Posterior cingulate gyrus (tissue), 11 donors: ENCODE measurements at regions not wholly inside any gene's neighbourhood (a gene's known extent, or its start where the extent isn't known, plus 50 kb on each side); places are given as distances from the start of the nearest gene placed in this dataset.
"Not testable (repeated sequence)": the region's sequence is repeated elsewhere in the genome, so short reads cannot be mapped to it uniquely, and the experiment has no call there.

Experiments used
- DNase-seq, 10 donors: peaks; one replicate each; pipeline versions ENCODE4 v3.0.0 to v3.0.0-alpha.2; 2020 to 2021; ENCODE audit warnings: mixed read lengths in 3 of 10
- intact Hi-C: fragments of 100-400 bp; cut with DNase I; formaldehyde crosslinking; loops from one replicate; pipeline ENCODE4 v1.15.1; 2023

DNA sequence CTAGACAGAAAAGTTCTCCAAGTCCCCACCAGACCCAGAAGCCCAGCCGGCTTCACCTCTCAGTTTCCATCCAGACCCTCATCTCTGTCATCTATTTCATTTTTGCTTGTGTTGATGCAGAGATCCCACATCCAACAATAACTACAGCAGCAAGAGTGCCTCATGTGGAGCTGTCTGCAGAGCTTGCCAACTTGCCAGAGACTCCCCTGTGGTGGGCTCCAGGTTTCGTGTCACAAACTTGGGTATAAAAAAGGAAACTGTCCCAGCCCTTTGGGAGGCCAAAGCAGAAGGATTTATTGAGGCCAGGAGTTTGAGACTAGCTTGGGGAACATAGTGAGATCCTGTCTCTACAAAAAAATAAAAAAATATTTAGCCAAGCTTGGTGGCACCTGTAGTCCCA is 182.4 kb upstream of the ATP10A start:
- DNase-seq, result no peak
- intact Hi-C loops, result no loop called here

DNA sequence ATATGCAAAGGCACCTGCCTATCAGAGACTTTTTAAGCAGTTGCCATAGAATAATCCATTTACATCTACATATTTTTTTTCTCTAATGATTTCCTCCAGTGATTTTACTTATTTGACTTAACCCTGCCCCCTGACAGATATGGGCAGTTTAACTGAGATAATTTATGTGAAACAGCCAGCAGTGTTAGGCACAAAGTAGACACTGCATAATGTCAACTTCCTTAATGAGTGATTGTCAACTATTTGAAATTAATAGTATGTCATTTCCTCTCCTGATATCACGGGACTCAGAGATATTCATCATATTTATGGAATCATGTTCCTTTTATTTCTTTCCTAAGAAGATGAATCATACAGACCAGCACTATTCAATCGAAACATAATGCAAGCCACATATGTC is 179.9 kb upstream of the ATP10A start:
- intact Hi-C loops, result no loop called here

GRCh38 chr15:26038693-26039092 is 175.6 kb upstream of the ATP10A start:
- peak in 1 of 10 donors; percentile 74 for DNase-seq
- intact Hi-C loops, result loop anchor here (5.0 kb wide), 1 partner anchor 824 kb away; no protein-coding TSS in a partner anchor

More for the DNA sequence above, 179.9 kb upstream of the ATP10A start:
- DNase-seq, result no peak

DNA sequence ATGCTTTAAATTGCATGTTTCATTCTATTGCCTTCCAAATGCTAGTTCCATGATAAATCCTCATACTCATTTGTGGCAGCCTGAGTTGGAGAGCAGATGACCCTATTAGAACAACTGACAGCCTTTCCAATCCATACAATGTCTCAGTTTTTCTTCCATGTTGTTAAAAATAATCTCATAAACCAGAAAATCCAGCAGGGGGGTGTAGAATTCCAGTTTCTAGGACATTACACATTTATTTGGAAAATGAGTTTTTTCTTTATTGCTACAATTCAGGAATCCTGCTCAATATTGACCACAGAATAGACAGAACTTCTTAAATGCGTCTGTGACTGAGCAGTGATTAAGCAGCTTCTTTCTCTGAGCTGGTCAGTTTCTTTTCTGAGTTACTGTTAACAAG is 174.2 kb upstream of the ATP10A start:
- intact Hi-C loops, result loop anchor here (5.0 kb wide), 1 partner anchor 825 kb away; no protein-coding TSS in a partner anchor
- DNase-seq, result no peak

- intact Hi-C loops, result no loop called here
- DNase-seq, result no peak
Observed at GRCh38 chr15:26033493-26033892, 170.4 kb upstream of the ATP10A start.

DNA sequence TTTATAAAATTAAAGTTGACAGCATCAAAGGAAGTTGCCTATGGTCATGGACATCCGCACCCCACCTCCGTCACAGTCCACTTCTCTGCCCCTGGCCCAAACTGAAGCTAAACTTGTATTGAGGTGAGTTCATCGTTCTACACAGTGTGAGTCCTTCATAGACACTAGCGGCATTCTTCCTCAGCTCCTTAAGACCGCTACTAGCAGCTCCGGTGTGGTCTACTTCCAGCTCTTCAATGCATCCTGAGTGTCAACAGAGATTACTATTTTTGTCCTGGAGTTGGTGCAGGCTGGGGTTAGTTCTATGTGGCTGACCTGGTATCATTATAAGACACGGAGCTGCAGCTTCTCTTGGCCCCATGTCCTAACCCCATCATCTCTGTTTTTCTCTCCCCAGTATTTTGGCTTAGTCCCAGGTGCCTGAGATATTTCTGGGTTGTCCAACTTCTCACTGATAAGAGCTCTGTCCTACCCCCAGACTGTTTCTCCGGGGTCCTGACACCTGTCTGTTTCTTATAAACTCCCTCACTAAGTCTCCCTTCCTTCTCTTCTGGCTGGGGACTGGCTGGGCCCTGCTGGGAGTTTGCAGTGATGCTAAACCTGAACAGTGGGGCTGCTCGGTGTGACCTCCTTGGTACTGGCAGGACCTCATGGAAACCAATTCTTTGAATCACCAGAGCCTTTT is 169.2 kb upstream of the ATP10A start:
- intact Hi-C loops, result no loop called here
- no peak for DNase-seq

DNA sequence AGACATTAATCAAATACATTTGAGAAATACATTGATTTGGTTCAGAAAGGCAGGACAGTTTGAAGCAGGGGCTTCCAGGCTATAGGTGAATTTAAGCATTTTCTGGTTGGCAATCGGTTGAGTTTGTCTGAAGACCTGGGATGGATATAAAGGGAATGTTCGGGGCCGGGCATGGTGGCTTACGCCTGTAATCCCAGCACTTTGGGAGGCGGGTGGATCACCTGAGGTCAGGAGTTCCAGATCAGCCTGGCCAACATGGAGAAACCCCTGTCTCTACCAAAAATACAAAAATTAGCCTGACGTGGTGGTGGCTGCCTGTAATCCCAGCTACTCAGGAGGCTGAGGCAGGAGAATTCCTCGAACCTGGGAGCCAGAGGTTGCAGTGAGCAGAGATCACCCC is 166.5 kb upstream of the ATP10A start:
- DNase-seq, result peak in 1 of 10 donors; percentile 42
- intact Hi-C loops, result not testable (repeated sequence)

DNA sequence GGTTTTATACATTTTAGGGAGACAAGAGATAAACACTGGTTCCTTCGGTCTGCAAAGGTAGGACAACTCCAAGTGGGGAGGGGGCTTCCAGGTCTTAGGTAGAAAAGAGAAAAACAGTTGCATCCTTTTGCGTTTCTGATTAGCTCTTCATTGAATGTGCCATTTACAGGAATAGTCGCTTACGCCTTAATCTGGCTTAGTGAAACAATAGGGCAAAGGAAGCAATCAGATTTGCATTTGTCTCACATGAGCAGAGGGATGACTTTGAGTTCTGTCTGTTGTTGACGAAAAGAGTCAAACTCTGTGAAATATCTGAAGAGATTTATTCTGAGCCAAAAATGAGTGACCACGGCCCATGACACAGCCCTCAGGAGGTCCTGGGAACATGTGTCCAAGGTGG is 166.0 kb upstream of the ATP10A start:
- intact Hi-C loops, result no loop called here
- DNase-seq, result no peak

DNA sequence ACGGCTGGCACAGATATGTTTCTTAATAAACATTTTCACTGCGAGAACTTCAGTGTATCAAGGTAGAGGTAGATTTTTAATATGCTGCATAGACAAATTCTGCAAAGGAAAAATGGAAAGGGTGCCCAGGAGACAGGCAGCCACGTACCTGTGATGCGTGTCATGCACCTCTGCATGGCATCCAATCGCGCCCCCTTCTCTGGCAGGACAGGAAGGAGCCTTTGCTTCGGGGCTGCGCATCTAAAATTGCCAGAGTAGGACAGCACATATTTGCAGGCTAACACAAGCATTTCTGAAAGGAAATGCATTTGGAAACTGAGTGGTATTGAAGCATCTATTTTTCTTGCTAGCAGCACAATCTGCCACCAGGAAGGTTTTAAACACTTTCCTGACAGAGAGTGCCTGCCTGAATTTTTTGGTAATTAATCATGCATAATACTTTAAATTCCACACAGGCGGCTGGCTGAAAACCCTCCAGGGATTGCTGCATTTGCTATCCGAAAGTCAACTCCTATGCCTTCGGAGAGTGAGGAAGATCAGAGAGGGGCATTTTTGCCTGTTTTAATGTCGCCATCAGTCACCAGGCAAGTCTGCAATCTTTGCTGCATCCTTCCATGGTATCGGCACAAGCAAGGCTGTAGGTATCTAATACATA is 165.1 kb upstream of the ATP10A start:
- DNase-seq, result peak in 2 of 10 donors; percentile 80 to 84

GRCh38 chr15:26026671-26027070 is 163.5 kb upstream of the ATP10A start:
- DNase-seq, intact Hi-C loops: not testable (repeated sequence)

More for the DNA sequence above, 165.1 kb upstream of the ATP10A start:
- intact Hi-C loops, result no loop called here

- intact Hi-C loops, result no loop called here
- DNase-seq, result no peak
Observed at GRCh38 chr15:26024241-26024640, 161.1 kb upstream of the ATP10A start.

DNA sequence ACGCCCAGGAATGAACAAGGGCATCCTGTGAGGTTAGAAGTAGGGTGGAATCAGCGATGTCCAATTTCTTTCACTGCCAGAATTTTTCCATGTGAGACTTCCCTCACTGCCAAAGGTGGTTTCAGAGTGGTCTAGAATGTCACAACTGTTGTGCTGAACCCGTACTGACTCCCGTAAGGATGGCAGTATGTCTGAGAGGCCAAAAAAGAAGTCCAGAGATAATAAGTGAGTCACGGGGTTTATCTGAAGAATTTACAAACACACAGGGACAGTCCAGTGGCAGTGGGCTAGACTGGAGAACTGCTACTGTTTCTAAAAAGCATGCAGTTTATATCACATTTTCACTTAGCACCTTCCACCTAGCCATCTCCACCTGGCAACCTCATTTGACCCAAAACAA is 160.6 kb upstream of the ATP10A start:
- no peak for DNase-seq
- intact Hi-C loops, result no loop called here

DNA sequence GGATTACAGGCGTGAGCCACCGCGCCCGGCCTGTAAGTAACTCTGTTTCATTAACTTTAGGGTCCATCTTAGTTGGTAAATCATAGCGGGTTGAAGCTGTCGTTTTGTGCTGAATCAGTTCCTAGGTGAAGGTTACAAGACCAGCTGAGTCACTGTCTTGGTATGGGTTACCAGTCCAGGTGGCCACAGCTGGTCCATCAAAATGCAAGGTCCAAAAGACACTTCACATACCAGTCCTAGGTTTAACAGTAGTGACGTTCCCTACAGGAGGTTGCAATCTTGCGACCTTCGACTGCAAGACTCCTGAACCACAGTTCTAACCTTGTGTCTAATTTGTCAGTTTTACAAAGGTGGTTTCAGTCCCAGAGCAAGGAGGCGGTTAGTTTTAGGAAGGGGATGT is 160.1 kb upstream of the ATP10A start:
- DNase-seq, result no peak
- intact Hi-C loops, result no loop called here

DNA sequence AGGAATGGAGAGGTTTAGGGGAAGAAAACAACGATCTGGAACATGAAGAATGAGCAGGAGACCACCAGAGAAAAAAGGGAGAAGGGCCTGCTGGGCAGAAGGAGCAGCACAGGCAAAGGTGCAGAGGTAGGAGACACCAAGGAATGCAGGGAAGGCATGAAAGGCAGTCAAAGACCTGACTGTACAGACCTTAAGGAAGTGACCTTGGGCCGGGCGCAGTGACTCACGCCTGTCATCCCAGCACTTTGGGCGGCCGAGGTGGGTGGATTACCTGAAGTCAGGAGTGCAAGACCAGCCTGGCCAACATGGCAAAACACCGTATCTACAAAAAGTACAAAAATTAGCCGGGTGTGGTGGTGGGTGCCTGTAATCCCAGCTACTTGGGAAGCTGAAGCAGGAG is 157.7 kb upstream of the ATP10A start:
- intact Hi-C loops, result no loop called here
- no peak for DNase-seq

- intact Hi-C loops, result no loop called here
- DNase-seq, result no peak
Observed at GRCh38 chr15:26017665-26018064, 154.5 kb upstream of the ATP10A start.

DNA sequence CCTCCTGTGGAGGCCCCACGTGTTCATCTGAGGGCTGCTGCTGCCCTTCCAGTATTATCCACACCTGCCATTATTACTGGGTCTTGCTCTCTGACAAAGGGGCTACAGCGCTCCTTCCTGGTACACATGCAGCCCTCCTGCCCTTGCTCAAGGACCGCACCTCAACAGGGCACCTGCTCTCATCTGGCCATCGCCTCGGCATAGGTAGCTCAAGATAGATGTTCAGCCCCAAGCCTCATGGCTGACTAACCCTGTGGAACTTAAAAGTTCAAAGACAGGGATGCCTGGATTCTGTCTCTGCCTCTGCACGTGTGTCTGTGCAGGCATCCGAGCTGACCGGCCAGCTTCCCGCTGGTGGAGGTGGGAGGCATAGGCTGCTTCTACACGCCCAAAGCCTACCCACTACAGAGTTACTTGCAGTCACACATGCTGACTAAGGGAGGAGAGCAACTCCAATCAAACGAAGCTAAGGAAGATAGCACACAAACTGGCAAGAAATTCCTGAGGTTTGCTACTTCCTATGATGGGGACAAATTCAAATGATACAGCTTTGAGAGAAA is 152.5 kb upstream of the ATP10A start:
- no peak for DNase-seq
- intact Hi-C loops, result no loop called here

DNA sequence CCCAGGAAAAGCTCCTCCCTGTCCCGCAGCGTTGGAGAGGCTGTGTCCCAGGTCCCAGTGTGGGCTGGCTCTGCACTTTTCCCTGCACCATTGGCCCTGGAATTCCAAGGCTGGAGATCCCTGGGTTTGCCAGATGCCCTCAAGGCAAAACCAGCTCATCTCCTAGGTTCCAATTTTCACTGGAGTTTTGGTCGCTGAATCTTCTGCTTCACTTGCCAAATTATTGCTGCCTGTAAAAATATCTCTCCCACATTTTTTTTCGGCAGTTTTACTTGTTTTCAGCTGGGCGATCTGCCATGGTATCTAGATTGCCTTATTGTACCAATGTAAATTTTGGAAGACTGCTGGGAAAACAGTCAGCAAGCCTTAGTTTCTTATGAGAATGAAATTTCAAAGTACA is 150.9 kb upstream of the ATP10A start:
- DNase-seq, result no peak
- intact Hi-C loops, result no loop called here

GRCh38 chr15:26011916-26012315 is 148.8 kb upstream of the ATP10A start:
- no peak for DNase-seq
- intact Hi-C loops, result no loop called here

DNA sequence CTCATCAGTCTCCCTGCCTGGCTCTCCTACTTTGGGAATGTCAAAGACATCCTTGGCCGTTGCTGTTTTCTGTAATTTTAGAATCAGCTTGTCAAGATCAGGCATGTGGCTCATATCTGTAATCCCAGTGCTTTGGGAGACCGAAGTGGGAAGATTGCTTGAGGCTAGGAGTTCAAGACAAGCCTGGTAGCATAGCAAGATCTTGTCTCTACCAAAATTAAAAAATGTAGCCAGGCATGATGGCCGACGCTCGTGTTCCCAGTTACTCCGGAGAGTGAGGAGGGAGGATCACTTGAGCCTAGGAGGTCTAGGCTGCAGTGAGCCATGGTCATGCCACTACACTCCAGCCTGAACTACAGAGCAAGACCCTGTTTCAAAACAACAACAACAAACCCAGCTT is 144.0 kb upstream of the ATP10A start:
- intact Hi-C loops, result no loop called here
- no peak for DNase-seq

GRCh38 chr15:26001201-26001600 is 138.1 kb upstream of the ATP10A start:
- no peak for DNase-seq
- intact Hi-C loops, result no loop called here

- intact Hi-C loops, result no loop called here
- DNase-seq, result no peak
Observed at GRCh38 chr15:25993506-25993905, 130.4 kb upstream of the ATP10A start.

- intact Hi-C loops, result no loop called here
- DNase-seq, result peak in 1 of 10 donors; percentile 76
Observed at GRCh38 chr15:25990220-25990619, 127.1 kb upstream of the ATP10A start.
